OCI-LY3 (cell line): ENCODE measurements at regions not wholly inside any gene's neighbourhood (a gene's known extent, or its start where the extent isn't known, plus 50 kb on each side); places are given as distances from the start of the nearest gene placed in this dataset.

ENCODE experiments used
- CTCF ChIP-seq: fragments of 200-600, 300-600 bp; sonication (generic); IDR thresholded peaks from 2 replicates; pipeline ENCODE4 v1.5.1; 2014; ENCODE audit warnings: antibody characterized with exemption, low read length, low read depth
- EZH2phosphoT487 ChIP-seq: fragments of 200-600 bp; shearing (Covaris generic); IDR thresholded peaks from 2 replicates; pipeline ENCODE4 v1.6.1; 2018; ENCODE audit warnings: antibody characterized with exemption, mixed run types, low read depth

- TF ChIP-seq CTCF (no peak), EZH2phosphoT487 (no peak)
Observed at GRCh38 chr11:106389101-106389500, 311.6 kb downstream of the AASDHPPT start.
